ENCODE measurements at regions not wholly inside any gene's neighbourhood (a gene's known extent, or its start where the extent isn't known, plus 50 kb on each side); places are given as distances from the start of the nearest gene placed in this dataset.

- FAIRE-seq: peak; percentile 32
- CTCF ChIA-PET: interaction anchor here (0.8 to 1.3 kb wide), 3 partner anchors 16 to 211 kb away, joined by 3 read pairs; no protein-coding TSS in a partner anchor
Observed at GRCh38 chr9:596703-597102, 244.8 kb upstream of the DMRT1 start.

More at GRCh38 chr9:596703-597102, 244.8 kb upstream of the DMRT1 start:
- no peak overlapping the region for H3K27ac ChIP-seq
- TF ChIP-seq JUN (IDR thresholded peaks at IDR 0.05) (no peak), HOXB5 (CRISPR knock-in tag; IDR thresholded peaks at IDR 0.05) (no peak), MAZ (IDR thresholded peaks at IDR 0.05; ENCODE audit: borderline replicate concordance, low read depth, low read length) (no peak), EHF (CRISPR knock-in tag; IDR thresholded peaks at IDR 0.05) (no peak), ELK1 (IDR thresholded peaks at IDR 0.05; ENCODE audit: low read depth, low read length) (no peak), REST (IDR thresholded peaks at IDR 0.05) (no peak), E2F6 (IDR thresholded peaks at IDR 0.05; ENCODE audit: borderline replicate concordance, low read depth) (no peak), USF2 (IDR thresholded peaks at IDR 0.05) (no peak), ESRRA (IDR thresholded peaks at IDR 0.05; ENCODE audit: borderline replicate concordance, low read length) (no peak), POLR2A (IDR thresholded peaks at IDR 0.05; ENCODE audit: low read length) (no peak), MAX (IDR thresholded peaks at IDR 0.05) (no peak), BCL3 (IDR thresholded peaks at IDR 0.05) (no peak), RNF2 (IDR thresholded peaks at IDR 0.05; ENCODE audit: borderline replicate concordance, low read depth) (no peak), RFX5 (IDR thresholded peaks at IDR 0.05) (no peak), NPAS2 (CRISPR knock-in tag; IDR thresholded peaks at IDR 0.05; ENCODE audit: borderline replicate concordance) (no peak), MYC (IDR thresholded peaks at IDR 0.05; ENCODE audit: borderline replicate concordance, low read length) (no peak), CEBPB (IDR thresholded peaks at IDR 0.05) (no peak), RCOR1 (IDR thresholded peaks at IDR 0.05; ENCODE audit: low read depth, low read length) (no peak)
- DNase-seq (ENCODE audit: low read depth in 1 of 2, low spot score in 1 of 2) (no peak), ATAC-seq (no peak)
- H3K4me1 ChIP-seq: peaks cover 21% of the 10 kb centered on the region
- H3K4me2 ChIP-seq: no peak overlapping the region
- 91% methylated on average over 2 of the region's 2 CpGs for WGBS (ENCODE audit: missing lambda C conversion rate)
- H3K4me3 ChIP-seq: no peak overlapping the region
- POLR2A ChIA-PET: no interaction called here
- H3K9me3 ChIP-seq: 0 out of 3 replicates have a peak, but pooled peaks cover under 1% of the 10 kb centered on the region

Measured in A549 (cell line).